Chondrocyte (in vitro differentiated cells): ENCODE measurements at regions not wholly inside any gene's neighbourhood (a gene's known extent, or its start where the extent isn't known, plus 50 kb on each side); places are given as distances from the start of the nearest gene placed in this dataset.

Experiments used
- DNase-seq: peaks from one replicate; pipeline ENCODE4 v3.0.0; 2021; ENCODE audit warnings: mixed read lengths, low spot score
- H3K27ac Mint-ChIP-seq: one replicate; pipeline ENCODE4 v1.8.0; 2021; ENCODE audit warnings: mild to moderate bottlenecking, moderate library complexity, mixed read lengths; ENCODE audit not compliant: unreplicated experiment
- H3K27me3 Mint-ChIP-seq: 2 replicates; pipeline ENCODE4 v1.8.0; 2021; ENCODE audit warnings: low read depth, mixed read lengths
- H3K36me3 Mint-ChIP-seq: 2 replicates; pipeline ENCODE4 v1.8.0; 2021; ENCODE audit warnings: low read depth, mixed read lengths
- H3K4me1 Mint-ChIP-seq: 2 replicates; pipeline ENCODE4 v1.8.0; 2021; ENCODE audit warnings: low read depth, mild to moderate bottlenecking, mixed read lengths
- H3K4me3 Mint-ChIP-seq: one replicate; pipeline ENCODE4 v1.8.0; 2021; ENCODE audit warnings: mild to moderate bottlenecking, moderate library complexity, mixed read lengths; ENCODE audit not compliant: unreplicated experiment
- H3K9me3 Mint-ChIP-seq: 2 replicates; pipeline ENCODE4 v1.8.0; 2021; ENCODE audit warnings: low read depth, mixed read lengths
- TF ChIP-seq, protein P1 (sequence below): fragments of 200-600 bp; sonication (generic); IDR thresholded peaks from 2 replicates; pipeline ENCODE4 v1.5.0; 2021; ENCODE audit warnings: antibody characterized with exemption, mild to moderate bottlenecking, moderate library complexity

DNA sequence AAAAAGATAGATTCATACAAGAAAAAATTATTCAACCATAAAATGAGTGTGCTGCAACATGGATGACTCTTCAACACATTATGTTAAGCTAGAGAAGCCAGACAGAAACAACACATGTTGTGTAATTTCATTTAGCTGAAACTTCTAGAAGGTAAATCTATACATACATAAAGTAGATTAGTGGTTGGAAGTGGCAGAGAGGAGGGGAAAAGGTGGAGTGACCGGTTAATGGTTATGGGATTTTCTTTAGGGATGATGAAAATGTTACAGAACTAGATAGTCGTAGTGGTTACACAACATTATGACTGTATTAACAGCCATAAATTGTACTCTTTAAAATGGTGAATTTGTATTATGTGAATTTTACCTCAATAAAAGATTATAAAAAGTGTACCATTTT, 304.1 kb upstream of the SLC35B3 start:
- TF ChIP-seq, protein P1, sequence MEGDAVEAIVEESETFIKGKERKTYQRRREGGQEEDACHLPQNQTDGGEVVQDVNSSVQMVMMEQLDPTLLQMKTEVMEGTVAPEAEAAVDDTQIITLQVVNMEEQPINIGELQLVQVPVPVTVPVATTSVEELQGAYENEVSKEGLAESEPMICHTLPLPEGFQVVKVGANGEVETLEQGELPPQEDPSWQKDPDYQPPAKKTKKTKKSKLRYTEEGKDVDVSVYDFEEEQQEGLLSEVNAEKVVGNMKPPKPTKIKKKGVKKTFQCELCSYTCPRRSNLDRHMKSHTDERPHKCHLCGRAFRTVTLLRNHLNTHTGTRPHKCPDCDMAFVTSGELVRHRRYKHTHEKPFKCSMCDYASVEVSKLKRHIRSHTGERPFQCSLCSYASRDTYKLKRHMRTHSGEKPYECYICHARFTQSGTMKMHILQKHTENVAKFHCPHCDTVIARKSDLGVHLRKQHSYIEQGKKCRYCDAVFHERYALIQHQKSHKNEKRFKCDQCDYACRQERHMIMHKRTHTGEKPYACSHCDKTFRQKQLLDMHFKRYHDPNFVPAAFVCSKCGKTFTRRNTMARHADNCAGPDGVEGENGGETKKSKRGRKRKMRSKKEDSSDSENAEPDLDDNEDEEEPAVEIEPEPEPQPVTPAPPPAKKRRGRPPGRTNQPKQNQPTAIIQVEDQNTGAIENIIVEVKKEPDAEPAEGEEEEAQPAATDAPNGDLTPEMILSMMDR: no peak
- peaks cover 20% of the 10 kb centered on the region for H3K9me3 Mint-ChIP-seq
- H3K4me1 Mint-ChIP-seq: peaks cover 17% of the 10 kb centered on the region
- H3K4me3 Mint-ChIP-seq: no peak overlapping the region
- no peak for DNase-seq
- no peaks in the 10 kb centered on the region for H3K36me3 Mint-ChIP-seq
- no peak overlapping the region for H3K27ac Mint-ChIP-seq
- H3K27me3 Mint-ChIP-seq: no peaks in the 10 kb centered on the region

DNA sequence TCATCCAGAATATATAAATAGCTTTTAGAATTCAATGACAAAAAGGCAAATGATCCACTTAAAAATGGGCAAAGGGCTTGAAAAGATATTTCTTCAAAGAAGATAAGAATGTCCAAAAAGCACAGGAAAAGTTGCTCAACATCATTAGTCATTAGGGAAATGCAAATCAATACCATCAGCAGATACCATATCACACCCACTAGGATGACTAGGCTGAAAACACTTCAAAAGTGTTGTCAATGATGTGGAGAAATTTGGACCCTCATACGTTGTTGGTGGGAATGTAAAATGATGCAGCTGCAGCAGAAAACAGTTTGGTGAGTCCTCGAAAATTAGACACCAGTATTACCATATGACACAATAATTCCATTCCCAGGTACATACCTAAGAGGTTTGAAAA, 303.6 kb upstream of the SLC35B3 start:
- Mint-ChIP-seq H3K9me3 (peaks cover 20% of the 10 kb centered on the region), H3K36me3 (no peaks in the 10 kb centered on the region), H3K4me3 (no peak overlapping the region), H3K4me1 (peaks cover 17% of the 10 kb centered on the region), H3K27ac (no peak overlapping the region), H3K27me3 (no peaks in the 10 kb centered on the region)
- TF ChIP-seq, protein P1: no peak
- no peak for DNase-seq

DNA sequence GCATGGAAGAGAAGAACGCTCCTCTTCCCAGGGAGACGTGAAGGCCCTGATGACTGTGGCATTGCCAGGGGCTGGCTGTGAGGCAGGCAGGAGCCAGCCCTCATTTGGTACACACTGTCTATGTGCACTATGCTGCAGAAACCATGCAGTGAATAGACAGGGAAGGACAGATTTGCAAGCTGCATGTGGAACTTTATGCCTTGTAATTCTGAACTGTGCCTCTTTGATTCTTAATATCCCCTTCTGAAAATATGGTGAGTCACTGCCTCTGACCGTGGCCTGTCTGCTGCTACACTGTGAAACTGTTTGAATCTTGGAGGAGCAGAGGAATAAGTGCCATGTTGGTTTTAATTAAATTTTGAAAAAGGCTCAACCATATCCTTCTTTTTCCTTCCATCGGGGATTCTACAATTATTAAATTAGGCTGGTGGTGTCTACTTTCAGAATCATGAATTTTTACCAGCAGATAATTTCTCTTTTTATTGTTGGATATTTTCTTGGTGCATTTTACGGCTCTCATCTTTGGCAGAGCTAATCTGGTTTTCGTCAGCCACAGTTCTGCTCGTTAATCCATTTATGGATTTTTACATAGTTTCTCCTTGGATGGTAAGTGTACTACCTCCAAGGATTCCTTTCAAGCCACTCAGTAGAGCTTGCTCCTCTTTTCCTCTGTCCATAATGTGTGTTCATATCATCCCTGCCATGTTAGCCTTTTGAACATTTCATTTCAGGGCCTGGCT, 301.0 kb upstream of the SLC35B3 start:
- Mint-ChIP-seq H3K27me3 (no peaks in the 10 kb centered on the region), H3K27ac (peak overlapping the region; percentile 13), H3K4me1 (peaks cover 17% of the 10 kb centered on the region), H3K9me3 (peaks cover 12% of the 10 kb centered on the region), H3K36me3 (peaks cover 3% of the 10 kb centered on the region), H3K4me3 (no peak overlapping the region)
- TF ChIP-seq, protein P1: no peak
- DNase-seq: no peak

DNA sequence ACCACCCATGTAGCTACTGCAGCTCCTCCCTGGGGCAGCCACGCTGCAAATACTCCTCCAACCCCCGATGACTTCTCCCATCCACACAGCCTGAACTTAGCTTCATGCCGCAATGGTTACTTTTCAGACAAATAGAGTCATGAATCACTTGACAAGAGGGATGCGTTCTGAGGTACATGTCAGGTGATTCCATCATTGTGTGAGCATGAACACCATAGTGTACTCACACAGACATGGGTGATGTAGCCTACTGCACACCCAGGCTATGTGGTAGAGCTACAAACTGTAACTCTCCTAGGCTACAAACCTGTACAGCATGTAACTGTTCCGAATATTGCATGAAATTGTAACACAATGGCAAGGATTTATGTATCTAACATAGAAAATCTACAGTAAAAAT, 298.5 kb upstream of the SLC35B3 start:
- H3K4me3 Mint-ChIP-seq: no peak overlapping the region
- no peak overlapping the region for H3K27ac Mint-ChIP-seq
- no peaks in the 10 kb centered on the region for H3K27me3 Mint-ChIP-seq
- H3K9me3 Mint-ChIP-seq: no peaks in the 10 kb centered on the region
- peaks cover 3% of the 10 kb centered on the region for H3K36me3 Mint-ChIP-seq
- TF ChIP-seq, protein P1: no peak
- peaks cover 17% of the 10 kb centered on the region for H3K4me1 Mint-ChIP-seq
- no peak for DNase-seq

DNA sequence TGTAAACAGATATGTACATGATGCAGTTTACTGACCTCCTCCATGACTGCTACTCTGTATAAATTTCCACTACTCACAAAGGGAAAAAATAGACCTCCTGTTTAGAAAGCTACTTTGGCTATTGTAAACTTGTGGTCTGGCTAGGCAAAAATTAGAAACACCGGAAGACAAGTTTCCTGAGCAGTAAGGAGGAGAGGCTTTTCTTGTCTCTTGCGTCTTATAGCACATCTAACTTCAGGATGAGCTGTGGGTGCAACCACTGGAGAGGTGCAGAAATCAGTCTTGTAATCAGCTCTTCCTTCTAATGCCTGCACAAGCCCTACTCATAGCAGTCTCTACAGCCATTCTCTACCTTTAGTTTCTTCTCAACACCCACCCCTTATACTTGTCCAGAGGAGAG, 296.5 kb upstream of the SLC35B3 start:
- peaks cover 3% of the 10 kb centered on the region for H3K36me3 Mint-ChIP-seq
- H3K4me1 Mint-ChIP-seq: peaks cover 17% of the 10 kb centered on the region
- H3K27ac Mint-ChIP-seq: no peak overlapping the region
- TF ChIP-seq, protein P1: no peak
- H3K27me3 Mint-ChIP-seq: no peaks in the 10 kb centered on the region
- DNase-seq: no peak
- H3K4me3 Mint-ChIP-seq: no peak overlapping the region
- no peaks in the 10 kb centered on the region for H3K9me3 Mint-ChIP-seq
